ENCODE measurements at regions not wholly inside any gene's neighbourhood (a gene's known extent, or its start where the extent isn't known, plus 50 kb on each side); places are given as distances from the start of the nearest gene placed in this dataset.
A peak's percentile ranks its signal among the peaks of the same experiment; 100 is the strongest.

DNA sequence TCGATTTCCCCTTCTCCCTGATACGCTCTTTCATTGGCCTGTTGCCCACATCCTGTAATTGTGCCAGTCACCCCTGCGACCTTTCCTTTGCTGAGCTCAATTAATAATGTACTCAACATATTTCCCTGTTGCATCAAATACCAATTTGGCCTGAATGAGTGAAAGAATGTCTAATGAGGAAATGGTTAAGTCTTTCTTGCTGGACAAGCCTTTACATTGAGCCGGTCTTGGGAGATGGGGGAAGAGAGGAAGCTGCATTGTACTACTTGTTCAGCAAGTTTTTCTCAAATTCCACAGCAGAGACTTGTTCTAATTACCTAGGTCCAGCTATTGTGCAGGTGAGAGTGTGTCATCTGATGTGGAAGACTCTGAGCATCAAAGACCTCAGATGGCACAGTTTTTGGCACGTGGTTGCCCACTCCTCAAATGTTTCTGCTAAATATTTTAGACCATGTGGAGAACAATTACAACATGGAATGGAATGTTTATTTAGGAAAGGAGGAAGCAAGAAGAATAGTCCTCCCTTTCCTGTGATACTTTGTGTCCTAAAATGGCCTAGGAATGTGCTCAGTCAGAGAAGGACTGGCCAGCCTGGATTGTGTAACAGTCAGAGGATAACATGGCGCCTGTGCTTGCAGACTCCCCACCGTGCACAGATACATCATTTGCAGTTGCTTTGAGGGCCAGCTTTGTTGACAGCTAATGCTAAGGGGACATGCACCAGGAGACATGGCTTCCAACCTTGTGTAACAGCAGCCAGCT, 129.5 kb upstream of the E2F8 start:
- no peak overlapping the region for H3K4me3 ChIP-seq
- intact Hi-C loops (cut with micrococcal nuclease) = no loop called here
- DNase-seq = peak; percentile 45
- peaks cover 31% of the 10 kb centered on the region for H3K4me1 ChIP-seq
- H3K27ac ChIP-seq (replicated peaks) = peak overlapping the region; percentile 71
- no peaks in the 10 kb centered on the region for H3K27me3 ChIP-seq (ENCODE audit: low read depth)
- H3K9me3 ChIP-seq (replicated peaks) = no peaks in the 10 kb centered on the region
- TF ChIP-seq, protein P1, sequence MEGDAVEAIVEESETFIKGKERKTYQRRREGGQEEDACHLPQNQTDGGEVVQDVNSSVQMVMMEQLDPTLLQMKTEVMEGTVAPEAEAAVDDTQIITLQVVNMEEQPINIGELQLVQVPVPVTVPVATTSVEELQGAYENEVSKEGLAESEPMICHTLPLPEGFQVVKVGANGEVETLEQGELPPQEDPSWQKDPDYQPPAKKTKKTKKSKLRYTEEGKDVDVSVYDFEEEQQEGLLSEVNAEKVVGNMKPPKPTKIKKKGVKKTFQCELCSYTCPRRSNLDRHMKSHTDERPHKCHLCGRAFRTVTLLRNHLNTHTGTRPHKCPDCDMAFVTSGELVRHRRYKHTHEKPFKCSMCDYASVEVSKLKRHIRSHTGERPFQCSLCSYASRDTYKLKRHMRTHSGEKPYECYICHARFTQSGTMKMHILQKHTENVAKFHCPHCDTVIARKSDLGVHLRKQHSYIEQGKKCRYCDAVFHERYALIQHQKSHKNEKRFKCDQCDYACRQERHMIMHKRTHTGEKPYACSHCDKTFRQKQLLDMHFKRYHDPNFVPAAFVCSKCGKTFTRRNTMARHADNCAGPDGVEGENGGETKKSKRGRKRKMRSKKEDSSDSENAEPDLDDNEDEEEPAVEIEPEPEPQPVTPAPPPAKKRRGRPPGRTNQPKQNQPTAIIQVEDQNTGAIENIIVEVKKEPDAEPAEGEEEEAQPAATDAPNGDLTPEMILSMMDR (IDR thresholded peaks at IDR 0.05; ENCODE audit: borderline replicate concordance) = no peak
- H3K36me3 ChIP-seq = no peaks in the 10 kb centered on the region

DNA sequence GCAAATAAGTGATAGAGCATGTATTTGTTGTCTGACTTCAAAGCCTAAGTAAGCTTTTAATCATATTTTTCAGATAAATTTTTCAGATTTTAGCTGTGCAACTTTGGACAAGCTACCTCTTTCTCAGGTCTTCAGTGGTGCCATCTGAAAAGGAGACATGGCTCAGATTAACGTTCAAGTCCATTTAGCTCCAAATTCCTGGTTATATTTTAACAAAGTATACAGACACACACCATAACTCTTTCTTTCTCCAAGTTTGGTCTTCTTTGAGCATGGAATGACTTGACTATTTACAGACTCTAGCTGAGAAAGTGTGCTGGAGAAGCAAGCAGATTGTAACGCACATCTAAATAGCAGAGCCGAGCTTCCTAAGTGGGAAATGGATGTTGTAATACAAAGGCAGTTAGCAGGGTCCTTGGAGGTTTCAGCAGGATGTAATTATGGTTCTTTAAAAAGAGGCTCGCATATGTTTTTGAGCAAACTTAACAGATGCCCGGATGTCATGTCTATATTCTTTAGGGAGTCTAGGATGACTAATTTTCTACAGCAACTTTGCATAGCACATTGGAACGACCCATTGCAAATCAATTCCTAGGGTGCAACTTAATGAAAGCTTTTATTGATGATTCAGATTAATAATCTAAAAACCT, 128.1 kb upstream of the E2F8 start:
- Histone ChIP-seq H3K27me3 (ENCODE audit: low read depth) (no peaks in the 10 kb centered on the region), H3K4me1 (peaks cover 31% of the 10 kb centered on the region), H3K4me3 (no peak overlapping the region), H3K27ac (replicated peaks) (peak overlapping the region; percentile 71), H3K36me3 (no peaks in the 10 kb centered on the region), H3K9me3 (replicated peaks) (no peaks in the 10 kb centered on the region)
- TF ChIP-seq, protein P1 (IDR thresholded peaks at IDR 0.05; ENCODE audit: borderline replicate concordance) = no peak
- intact Hi-C loops (cut with micrococcal nuclease) = no loop called here
- DNase-seq = no peak

DNA sequence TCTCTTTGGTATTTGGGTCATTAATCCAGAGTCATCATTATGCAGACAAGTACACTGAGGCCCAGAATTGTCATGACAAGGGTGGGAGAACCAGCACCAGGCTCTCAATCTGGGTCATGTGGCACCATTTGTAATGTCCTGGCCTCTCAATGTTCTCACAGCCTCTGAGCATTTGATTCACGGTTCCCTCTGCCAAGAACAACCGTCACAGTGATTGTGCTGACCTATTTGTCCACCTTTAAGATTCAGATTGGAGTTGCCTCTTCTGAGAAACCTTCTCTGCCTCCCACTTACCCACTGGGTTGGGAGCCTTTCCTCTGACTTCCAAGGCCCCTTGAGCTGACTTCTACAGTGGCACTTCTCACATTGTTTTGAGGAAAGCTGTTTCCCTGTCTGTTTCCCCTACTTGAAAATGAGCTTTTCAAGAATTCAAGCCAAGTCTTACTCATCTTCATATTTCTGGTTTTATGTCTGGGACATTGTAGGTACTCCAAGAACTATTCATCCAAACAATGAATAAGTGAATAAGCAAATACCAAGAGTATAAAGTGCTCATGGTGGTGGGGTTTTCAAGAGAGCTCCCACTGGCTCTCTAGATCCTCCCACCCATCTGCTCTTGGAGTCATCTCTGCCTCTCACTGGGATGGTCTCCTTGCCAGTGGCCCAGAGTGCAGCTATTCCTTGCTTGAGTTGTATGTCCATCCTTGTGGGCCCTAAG, 126.4 kb upstream of the E2F8 start:
- Histone ChIP-seq H3K36me3 (no peaks in the 10 kb centered on the region), H3K4me3 (no peak overlapping the region), H3K27me3 (ENCODE audit: low read depth) (no peaks in the 10 kb centered on the region), H3K27ac (replicated peaks) (peak overlapping the region; percentile 35), H3K4me1 (peaks cover 31% of the 10 kb centered on the region), H3K9me3 (replicated peaks) (no peaks in the 10 kb centered on the region)
- intact Hi-C loops (cut with micrococcal nuclease) = no loop called here
- TF ChIP-seq, protein P1 (IDR thresholded peaks at IDR 0.05; ENCODE audit: borderline replicate concordance) = no peak
- DNase-seq = no peak

DNA sequence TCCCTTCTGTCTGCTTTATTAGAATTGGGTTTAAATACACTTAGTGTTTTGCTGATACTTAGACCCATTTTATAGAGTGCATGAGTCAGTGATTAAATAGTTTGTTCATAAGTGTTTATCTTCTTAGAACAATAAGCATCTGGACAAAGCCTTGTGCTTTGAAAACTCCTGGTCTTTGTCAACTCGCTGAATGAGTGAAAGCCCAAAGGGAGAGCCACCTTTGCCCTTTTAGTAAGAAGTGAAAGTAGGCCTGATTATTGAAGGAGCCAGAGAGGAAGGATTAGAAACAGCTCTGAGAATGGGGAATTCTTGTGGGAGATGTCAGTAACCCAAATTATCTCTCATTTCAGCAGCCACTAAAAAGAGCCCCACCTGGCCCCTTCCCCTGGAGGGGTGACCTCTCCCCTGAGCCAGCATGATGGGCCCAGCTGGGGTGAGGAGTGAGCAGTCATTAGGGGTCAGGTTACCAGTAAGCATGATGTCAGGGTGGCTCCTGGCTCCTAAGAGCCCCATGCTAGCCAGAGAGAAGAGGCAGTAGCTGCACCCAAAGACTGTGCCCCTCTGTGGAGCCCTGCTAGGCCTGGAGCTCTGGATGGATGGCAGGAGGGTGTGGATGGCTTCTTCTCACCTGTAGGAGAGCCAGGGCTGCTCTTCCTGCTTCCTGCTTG, 125.1 kb upstream of the E2F8 start:
- TF ChIP-seq, protein P1 (IDR thresholded peaks at IDR 0.05; ENCODE audit: borderline replicate concordance) = no peak
- H3K36me3 ChIP-seq = no peaks in the 10 kb centered on the region
- no peaks in the 10 kb centered on the region for H3K27me3 ChIP-seq (ENCODE audit: low read depth)
- H3K27ac ChIP-seq (replicated peaks) = peak overlapping the region; percentile 35
- H3K4me3 ChIP-seq = no peak overlapping the region
- intact Hi-C loops (cut with micrococcal nuclease) = no loop called here
- H3K9me3 ChIP-seq (replicated peaks) = no peaks in the 10 kb centered on the region
- no peak for DNase-seq
- peaks cover 29% of the 10 kb centered on the region for H3K4me1 ChIP-seq

DNA sequence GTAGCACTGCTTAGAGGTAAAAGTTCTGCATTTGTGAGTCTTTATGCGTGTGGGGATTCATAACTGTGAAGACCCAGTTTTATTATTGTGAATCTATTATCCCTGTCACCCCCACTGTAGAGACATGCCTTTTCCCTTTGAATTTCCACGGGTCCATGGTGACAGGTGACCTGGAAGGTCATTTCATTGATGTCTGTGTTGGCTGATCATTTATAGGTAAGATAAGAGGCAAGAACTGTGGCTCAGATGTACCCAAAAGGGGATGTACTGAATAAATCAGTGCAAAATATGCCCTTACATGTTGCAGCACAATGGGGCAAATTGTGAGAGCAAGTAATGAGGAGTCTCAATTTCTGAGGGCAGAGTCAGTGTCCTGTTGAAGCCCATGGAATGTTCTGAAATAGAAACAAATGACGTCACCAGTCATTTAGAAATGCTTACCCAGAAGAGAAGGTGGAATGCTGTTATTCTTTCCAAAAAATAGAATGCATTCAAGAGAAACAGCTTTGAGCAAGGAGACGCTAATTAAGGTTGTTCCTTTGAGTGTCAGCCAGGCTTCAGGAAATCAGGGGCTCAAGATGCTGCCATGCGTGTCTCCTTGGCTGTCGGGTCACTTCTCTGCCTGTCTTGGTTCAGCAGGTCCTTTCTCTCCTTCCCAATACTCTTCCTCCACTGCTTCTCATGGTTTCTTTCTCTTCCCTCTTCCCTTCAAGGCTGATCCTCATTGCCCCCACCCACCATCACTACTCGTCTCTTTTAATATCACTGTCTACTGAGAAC, 118.7 kb upstream of the E2F8 start:
- no peaks in the 10 kb centered on the region for H3K36me3 ChIP-seq

More for the DNA sequence above, 118.7 kb upstream of the E2F8 start:
- H3K27me3 ChIP-seq (ENCODE audit: low read depth) = no peaks in the 10 kb centered on the region
- H3K4me3 ChIP-seq = no peak overlapping the region
- peaks cover 7% of the 10 kb centered on the region for H3K4me1 ChIP-seq
- no peak for DNase-seq
- intact Hi-C loops (cut with micrococcal nuclease) = no loop called here
- TF ChIP-seq, protein P1 (IDR thresholded peaks at IDR 0.05; ENCODE audit: borderline replicate concordance) = no peak
- no peak overlapping the region for H3K27ac ChIP-seq (replicated peaks)
- H3K9me3 ChIP-seq (replicated peaks) = no peaks in the 10 kb centered on the region
